ENCODE measurements at regions not wholly inside any gene's neighbourhood (a gene's known extent, or its start where the extent isn't known, plus 50 kb on each side); places are given as distances from the start of the nearest gene placed in this dataset.

DNA sequence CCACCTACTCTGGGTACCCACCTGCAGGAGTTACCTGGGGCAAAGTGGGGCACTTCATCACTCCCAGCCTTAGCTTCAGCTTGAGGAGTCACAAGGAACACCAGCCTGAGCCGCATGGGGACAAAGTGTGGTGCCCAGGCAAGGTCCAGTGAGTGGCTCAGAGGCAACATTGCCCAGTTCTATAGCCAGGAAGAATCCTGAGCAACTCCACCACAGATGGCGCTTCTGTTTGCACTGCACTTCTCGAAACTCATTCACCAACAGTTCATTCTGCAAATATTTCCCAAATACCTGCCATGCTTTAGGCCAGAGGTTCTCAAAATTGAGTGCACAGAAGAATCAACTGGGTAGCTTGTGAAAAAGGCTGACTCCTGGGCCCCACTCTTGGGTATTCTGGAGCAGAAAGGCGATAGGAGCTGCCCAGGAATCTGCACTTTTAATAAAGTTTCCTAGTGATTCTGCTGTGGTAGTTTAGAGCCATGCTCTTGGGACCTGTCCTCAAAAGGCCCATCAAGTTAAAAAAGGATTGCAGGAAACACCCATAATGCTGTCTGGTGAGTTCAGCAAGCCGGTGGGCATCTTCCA lies 83.1 kb downstream of the VEGFA start:
- H3K9me2 ChIP-seq (replicated peaks; ENCODE audit: insufficient read depth, low read length), result no peaks in the 10 kb centered on the region
- H2AFZ ChIP-seq (ENCODE audit: low read depth, low read length, severe bottlenecking), result no peak overlapping the region
- no peaks in the 10 kb centered on the region for H3K79me2 ChIP-seq (ENCODE audit: insufficient read depth, low read length)
- H4K20me1 ChIP-seq (ENCODE audit: low read depth, low read length), result no peaks in the 10 kb centered on the region
- TF ChIP-seq EZH2phosphoT487 (conservative IDR thresholded peaks at IDR 0.05; ENCODE audit: low read length), result no peak
- TF ChIP-seq, protein P1, sequence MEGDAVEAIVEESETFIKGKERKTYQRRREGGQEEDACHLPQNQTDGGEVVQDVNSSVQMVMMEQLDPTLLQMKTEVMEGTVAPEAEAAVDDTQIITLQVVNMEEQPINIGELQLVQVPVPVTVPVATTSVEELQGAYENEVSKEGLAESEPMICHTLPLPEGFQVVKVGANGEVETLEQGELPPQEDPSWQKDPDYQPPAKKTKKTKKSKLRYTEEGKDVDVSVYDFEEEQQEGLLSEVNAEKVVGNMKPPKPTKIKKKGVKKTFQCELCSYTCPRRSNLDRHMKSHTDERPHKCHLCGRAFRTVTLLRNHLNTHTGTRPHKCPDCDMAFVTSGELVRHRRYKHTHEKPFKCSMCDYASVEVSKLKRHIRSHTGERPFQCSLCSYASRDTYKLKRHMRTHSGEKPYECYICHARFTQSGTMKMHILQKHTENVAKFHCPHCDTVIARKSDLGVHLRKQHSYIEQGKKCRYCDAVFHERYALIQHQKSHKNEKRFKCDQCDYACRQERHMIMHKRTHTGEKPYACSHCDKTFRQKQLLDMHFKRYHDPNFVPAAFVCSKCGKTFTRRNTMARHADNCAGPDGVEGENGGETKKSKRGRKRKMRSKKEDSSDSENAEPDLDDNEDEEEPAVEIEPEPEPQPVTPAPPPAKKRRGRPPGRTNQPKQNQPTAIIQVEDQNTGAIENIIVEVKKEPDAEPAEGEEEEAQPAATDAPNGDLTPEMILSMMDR (IDR thresholded peaks at IDR 0.05; ENCODE audit: insufficient read depth, low read length, poor library complexity, severe bottlenecking), result no peak
- no peaks in the 10 kb centered on the region for H3F3A ChIP-seq (ENCODE audit: insufficient read depth)
- no peak overlapping the region for H3K27ac ChIP-seq (ENCODE audit: low read depth, low read length)
- H3K9ac ChIP-seq (ENCODE audit: low read length), result no peak overlapping the region
- no peaks in the 10 kb centered on the region for H3K27me3 ChIP-seq (ENCODE audit: low read length)
- H3K9me3 ChIP-seq (ENCODE audit: insufficient read depth, low read length), result no peaks in the 10 kb centered on the region
- no peak overlapping the region for H3K4me2 ChIP-seq (ENCODE audit: low read depth, low read length, poor library complexity, severe bottlenecking)
- H3K4me3 ChIP-seq (ENCODE audit: insufficient read depth, low read length, poor library complexity, severe bottlenecking), result no peak overlapping the region
- H3K36me3 ChIP-seq (ENCODE audit: low read length), result no peaks in the 10 kb centered on the region

DNA sequence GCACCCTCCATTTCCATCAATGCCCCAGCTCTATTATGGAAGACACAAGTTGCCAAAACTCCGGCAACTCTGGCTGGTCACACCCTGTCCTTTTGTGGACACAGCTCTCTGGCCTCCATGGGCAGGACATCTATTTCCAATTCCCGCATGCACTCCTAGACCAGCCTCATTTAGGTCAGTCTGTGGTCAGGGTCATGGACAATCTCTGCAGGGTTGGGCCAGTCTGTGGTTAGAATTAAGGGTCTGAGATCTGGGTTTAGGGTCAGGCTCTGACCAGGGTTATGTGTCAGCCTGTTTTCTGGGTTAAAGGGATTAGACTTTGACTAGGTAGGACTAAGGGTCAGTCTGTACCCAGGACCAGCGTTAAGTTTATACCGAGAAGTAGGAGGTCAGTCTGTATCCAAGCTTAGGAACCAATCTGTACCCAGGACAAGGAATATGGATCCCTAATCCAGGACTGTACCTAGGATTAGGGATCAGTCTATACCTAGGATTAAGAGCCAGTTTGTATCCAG lies 82.4 kb downstream of the VEGFA start:
- H3K9me2 ChIP-seq (replicated peaks; ENCODE audit: insufficient read depth, low read length), result no peaks in the 10 kb centered on the region
- no peaks in the 10 kb centered on the region for H3K36me3 ChIP-seq (ENCODE audit: low read length)
- TF ChIP-seq, protein P1 (IDR thresholded peaks at IDR 0.05; ENCODE audit: insufficient read depth, low read length, poor library complexity, severe bottlenecking), result no peak
- TF ChIP-seq EZH2phosphoT487 (conservative IDR thresholded peaks at IDR 0.05; ENCODE audit: low read length), result no peak
- no peaks in the 10 kb centered on the region for H3K27me3 ChIP-seq (ENCODE audit: low read length)
- no peaks in the 10 kb centered on the region for H3K79me2 ChIP-seq (ENCODE audit: insufficient read depth, low read length)
- H3K4me2 ChIP-seq (ENCODE audit: low read depth, low read length, poor library complexity, severe bottlenecking), result no peak overlapping the region
- no peaks in the 10 kb centered on the region for H3F3A ChIP-seq (ENCODE audit: insufficient read depth)
- no peak overlapping the region for H2AFZ ChIP-seq (ENCODE audit: low read depth, low read length, severe bottlenecking)
- no peak overlapping the region for H3K9ac ChIP-seq (ENCODE audit: low read length)
- no peaks in the 10 kb centered on the region for H3K9me3 ChIP-seq (ENCODE audit: insufficient read depth, low read length)
- H4K20me1 ChIP-seq (ENCODE audit: low read depth, low read length), result no peaks in the 10 kb centered on the region
- no peak overlapping the region for H3K27ac ChIP-seq (ENCODE audit: low read depth, low read length)
- H3K4me3 ChIP-seq (ENCODE audit: insufficient read depth, low read length, poor library complexity, severe bottlenecking), result no peak overlapping the region

DNA sequence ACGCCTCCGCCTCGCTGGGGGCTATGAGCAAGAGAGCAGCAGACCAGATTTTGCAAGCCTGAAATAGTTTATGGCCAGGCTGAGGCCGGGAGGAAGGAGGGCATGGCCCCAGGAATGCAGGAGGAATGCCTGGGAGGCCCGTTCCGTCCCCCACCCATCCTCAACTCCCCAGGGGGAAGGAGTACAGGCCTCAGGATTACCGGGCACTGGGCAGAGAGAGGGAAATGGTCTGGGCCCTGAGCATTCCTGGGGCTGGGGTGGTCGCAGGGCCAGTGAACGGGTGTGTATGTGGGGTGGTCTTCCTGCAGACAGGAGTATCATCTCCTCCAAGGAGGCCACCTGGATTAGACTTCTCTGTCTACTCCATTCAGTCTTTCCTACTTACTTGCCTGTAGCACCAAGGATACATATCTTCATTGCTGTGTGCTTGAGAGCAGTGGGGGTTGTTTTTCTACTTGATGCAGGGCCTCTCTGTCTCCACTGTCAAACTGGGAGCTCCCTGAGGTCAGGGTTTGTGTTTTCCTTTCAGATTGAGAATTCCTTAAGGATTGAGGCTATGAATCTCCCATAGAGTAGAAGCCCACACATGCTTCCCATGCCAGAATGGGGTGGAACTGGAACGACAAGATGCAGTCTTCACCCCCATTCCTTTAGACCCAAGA lies 81.3 kb downstream of the VEGFA start:
- no peak overlapping the region for H3K9ac ChIP-seq (ENCODE audit: low read length)
- H3K9me3 ChIP-seq (ENCODE audit: insufficient read depth, low read length), result no peaks in the 10 kb centered on the region
- H3K4me2 ChIP-seq (ENCODE audit: low read depth, low read length, poor library complexity, severe bottlenecking), result no peak overlapping the region
- no peaks in the 10 kb centered on the region for H3K9me2 ChIP-seq (replicated peaks; ENCODE audit: insufficient read depth, low read length)
- H2AFZ ChIP-seq (ENCODE audit: low read depth, low read length, severe bottlenecking), result no peak overlapping the region
- TF ChIP-seq, protein P1 (IDR thresholded peaks at IDR 0.05; ENCODE audit: insufficient read depth, low read length, poor library complexity, severe bottlenecking), result no peak
- TF ChIP-seq EZH2phosphoT487 (conservative IDR thresholded peaks at IDR 0.05; ENCODE audit: low read length), result no peak
- no peaks in the 10 kb centered on the region for H4K20me1 ChIP-seq (ENCODE audit: low read depth, low read length)
- no peaks in the 10 kb centered on the region for H3K36me3 ChIP-seq (ENCODE audit: low read length)
- H3K4me3 ChIP-seq (ENCODE audit: insufficient read depth, low read length, poor library complexity, severe bottlenecking), result no peak overlapping the region
- H3K79me2 ChIP-seq (ENCODE audit: insufficient read depth, low read length), result no peaks in the 10 kb centered on the region
- no peak overlapping the region for H3K27ac ChIP-seq (ENCODE audit: low read depth, low read length)
- no peaks in the 10 kb centered on the region for H3K27me3 ChIP-seq (ENCODE audit: low read length)
- no peaks in the 10 kb centered on the region for H3F3A ChIP-seq (ENCODE audit: insufficient read depth)

Measured in SU-DHL-6 (cell line).